Astrocyte (in vitro differentiated cells and primary cell): ENCODE measurements at regions not wholly inside any gene's neighbourhood (a gene's known extent, or its start where the extent isn't known, plus 50 kb on each side); places are given as distances from the start of the nearest gene placed in this dataset.

Experiments
- DNase-seq: peaks from one replicate; pipeline ENCODE4 v3.0.0-alpha.2; 2010; ENCODE audit warnings: low read depth
- FAIRE-seq: peaks from 2 replicates; lab custom pipeline; 2011; peaks lifted over from hg19 to GRCh38; lab: Jason Lieb, UNC
- H2AFZ ChIP-seq: 2 replicates; pipeline ENCODE4 v1.6.0; 2012; ENCODE audit warnings: low read depth, low read length, inconsistent platforms
- H3K27ac ChIP-seq: 2 replicates; pipeline ENCODE4 v1.5.1; 2011; ENCODE audit warnings: low read depth, low read length, inconsistent platforms
- H3K27me3 ChIP-seq: 2 replicates; pipeline ENCODE4 v1.6.0; 2011; ENCODE audit warnings: low read length, inconsistent platforms; ENCODE audit not compliant: insufficient read depth
- H3K36me3 ChIP-seq: 2 replicates; pipeline ENCODE4 v1.5.1; 2011; ENCODE audit warnings: low read length, inconsistent platforms; ENCODE audit not compliant: insufficient read depth
- H3K4me1 ChIP-seq: 2 replicates; pipeline ENCODE4 v1.5.1; 2011; ENCODE audit warnings: low read length, inconsistent platforms; ENCODE audit not compliant: insufficient read depth
- H3K4me2 ChIP-seq: 2 replicates; pipeline ENCODE4 v1.6.0; 2012; ENCODE audit warnings: low read length, inconsistent platforms
- H3K4me3 ChIP-seq: 2 replicates; pipeline ENCODE4 v1.5.1; 2011; ENCODE audit warnings: low read depth, mild to moderate bottlenecking, low read length, inconsistent platforms; ENCODE audit not compliant: insufficient read depth
- H3K79me2 ChIP-seq: 2 replicates; pipeline ENCODE4 v1.6.0; 2012; ENCODE audit warnings: mild to moderate bottlenecking, low read length, inconsistent platforms; ENCODE audit not compliant: insufficient read depth
- H3K9ac ChIP-seq: 2 replicates; pipeline ENCODE4 v1.6.0; 2012; ENCODE audit warnings: mild to moderate bottlenecking, low read length, inconsistent platforms
- H3K9me3 ChIP-seq: 2 replicates; pipeline ENCODE4 v1.5.1; 2012; ENCODE audit warnings: low read depth, mild to moderate bottlenecking, low read length, inconsistent platforms; ENCODE audit not compliant: insufficient read depth
- H4K20me1 ChIP-seq: 2 replicates; pipeline ENCODE4 v1.6.0; 2012; ENCODE audit warnings: low read length, inconsistent platforms; ENCODE audit not compliant: insufficient read depth
- H3K27ac Mint-ChIP-seq: one replicate; pipeline ENCODE4 v1.8.0; 2021; ENCODE audit warnings: mild to moderate bottlenecking, mixed read lengths; ENCODE audit not compliant: unreplicated experiment
- H3K27me3 Mint-ChIP-seq: one replicate; pipeline ENCODE4 v1.8.0; 2021; ENCODE audit warnings: low read depth, mixed read lengths; ENCODE audit not compliant: unreplicated experiment
- H3K36me3 Mint-ChIP-seq: one replicate; pipeline ENCODE4 v1.8.0; 2021; ENCODE audit warnings: low read depth, mixed read lengths; ENCODE audit not compliant: unreplicated experiment
- H3K4me1 Mint-ChIP-seq: one replicate; pipeline ENCODE4 v1.8.0; 2021; ENCODE audit warnings: low read depth, mixed read lengths; ENCODE audit not compliant: unreplicated experiment
- H3K4me3 Mint-ChIP-seq: one replicate; pipeline ENCODE4 v1.8.0; 2021; ENCODE audit warnings: mild to moderate bottlenecking, moderate library complexity, mixed read lengths; ENCODE audit not compliant: unreplicated experiment
- H3K9me3 Mint-ChIP-seq: one replicate; pipeline ENCODE4 v1.8.0; 2021; ENCODE audit warnings: mild to moderate bottlenecking, mixed read lengths; ENCODE audit not compliant: unreplicated experiment
- EZH2 ChIP-seq: IDR thresholded peaks from 2 replicates; pipeline ENCODE4 v1.6.1; 2012; ENCODE audit warnings: mild to moderate bottlenecking, low read length, inconsistent platforms; ENCODE audit not compliant: insufficient read depth
- TF ChIP-seq, protein P1 (sequence below): IDR thresholded peaks from 2 replicates; pipeline ENCODE4 v1.5.1; 2011; ENCODE audit warnings: low read depth, mild to moderate bottlenecking, inconsistent platforms, low read length, moderate library complexity; ENCODE audit not compliant: insufficient read depth

DNA sequence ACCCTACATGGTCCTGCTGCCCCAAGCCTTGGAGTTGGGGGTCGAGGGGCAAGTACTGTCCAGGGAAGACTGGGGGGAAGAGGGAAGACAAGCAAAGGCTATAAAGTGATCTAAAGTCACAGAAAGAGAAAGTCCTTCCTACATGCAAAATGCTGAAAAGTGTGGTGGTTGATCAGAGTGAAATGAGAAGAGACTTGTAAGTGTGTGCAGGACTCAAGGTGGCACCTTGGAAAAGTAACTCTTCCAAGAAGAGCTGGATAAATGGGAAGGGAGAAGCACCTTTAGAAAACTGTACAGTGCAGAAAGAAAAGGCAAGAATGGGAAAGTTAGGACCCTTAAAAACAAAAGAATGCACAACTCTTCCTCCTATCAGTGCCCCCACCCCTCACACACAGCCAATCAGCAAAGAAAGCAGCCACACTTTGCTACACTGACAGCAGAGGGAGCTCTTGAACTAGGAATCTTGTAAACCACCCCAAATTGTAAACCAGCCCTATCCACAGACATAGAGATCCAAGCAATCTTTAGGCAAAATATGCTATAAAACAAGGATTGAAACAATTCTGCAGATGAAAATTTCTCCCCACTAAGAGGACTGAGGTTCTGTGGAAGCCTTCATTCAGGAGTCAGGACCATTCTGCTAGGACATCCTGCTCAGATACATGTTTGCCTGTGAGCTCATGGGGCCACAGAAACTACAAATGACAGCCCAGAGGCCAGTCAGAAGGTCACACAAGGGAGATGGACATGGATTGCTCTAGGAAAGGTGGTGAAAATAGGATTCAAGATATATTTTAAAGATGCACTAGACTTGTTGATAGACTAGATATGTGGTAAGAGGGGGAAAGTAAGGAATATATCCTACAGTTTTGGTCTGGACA, 146.4 kb downstream of the FTCDNL1 start:
- no peak overlapping the region for H3K9ac ChIP-seq
- no peaks in the 10 kb centered on the region for H3K36me3 ChIP-seq
- no peaks in the 10 kb centered on the region for H3K27me3 ChIP-seq
- no peak for TF ChIP-seq EZH2
- TF ChIP-seq, protein P1, sequence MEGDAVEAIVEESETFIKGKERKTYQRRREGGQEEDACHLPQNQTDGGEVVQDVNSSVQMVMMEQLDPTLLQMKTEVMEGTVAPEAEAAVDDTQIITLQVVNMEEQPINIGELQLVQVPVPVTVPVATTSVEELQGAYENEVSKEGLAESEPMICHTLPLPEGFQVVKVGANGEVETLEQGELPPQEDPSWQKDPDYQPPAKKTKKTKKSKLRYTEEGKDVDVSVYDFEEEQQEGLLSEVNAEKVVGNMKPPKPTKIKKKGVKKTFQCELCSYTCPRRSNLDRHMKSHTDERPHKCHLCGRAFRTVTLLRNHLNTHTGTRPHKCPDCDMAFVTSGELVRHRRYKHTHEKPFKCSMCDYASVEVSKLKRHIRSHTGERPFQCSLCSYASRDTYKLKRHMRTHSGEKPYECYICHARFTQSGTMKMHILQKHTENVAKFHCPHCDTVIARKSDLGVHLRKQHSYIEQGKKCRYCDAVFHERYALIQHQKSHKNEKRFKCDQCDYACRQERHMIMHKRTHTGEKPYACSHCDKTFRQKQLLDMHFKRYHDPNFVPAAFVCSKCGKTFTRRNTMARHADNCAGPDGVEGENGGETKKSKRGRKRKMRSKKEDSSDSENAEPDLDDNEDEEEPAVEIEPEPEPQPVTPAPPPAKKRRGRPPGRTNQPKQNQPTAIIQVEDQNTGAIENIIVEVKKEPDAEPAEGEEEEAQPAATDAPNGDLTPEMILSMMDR = no peak
- Mint-ChIP-seq H3K27me3 (no peaks in the 10 kb centered on the region), H3K4me1 (no peaks in the 10 kb centered on the region), H3K36me3 (no peaks in the 10 kb centered on the region), H3K27ac (no peak overlapping the region), H3K4me3 (no peak overlapping the region), H3K9me3 (peaks cover 11% of the 10 kb centered on the region)
- H3K79me2 ChIP-seq = no peaks in the 10 kb centered on the region
- no peak overlapping the region for H3K27ac ChIP-seq
- no peaks in the 10 kb centered on the region for H3K4me1 ChIP-seq
- FAIRE-seq (no peak), DNase-seq (no peak)
- no peaks in the 10 kb centered on the region for H4K20me1 ChIP-seq
- no peak overlapping the region for H3K4me3 ChIP-seq
- H2AFZ ChIP-seq = no peak overlapping the region
- no peak overlapping the region for H3K4me2 ChIP-seq
- H3K9me3 ChIP-seq = no peaks in the 10 kb centered on the region

- Histone ChIP-seq H3K36me3 (no peaks in the 10 kb centered on the region), H3K9me3 (no peaks in the 10 kb centered on the region), H4K20me1 (no peaks in the 10 kb centered on the region), H2AFZ (no peak overlapping the region), H3K4me1 (no peaks in the 10 kb centered on the region), H3K27ac (no peak overlapping the region), H3K27me3 (no peaks in the 10 kb centered on the region), H3K4me3 (no peak overlapping the region), H3K4me2 (no peak overlapping the region), H3K9ac (no peak overlapping the region), H3K79me2 (no peaks in the 10 kb centered on the region)
- TF ChIP-seq, protein P1 = no peak
- TF ChIP-seq EZH2 = no peak
- H3K27ac Mint-ChIP-seq = no peak overlapping the region
- DNase-seq (no peak), FAIRE-seq (no peak)
- no peaks in the 10 kb centered on the region for H3K27me3 Mint-ChIP-seq
- H3K9me3 Mint-ChIP-seq = peaks cover 7% of the 10 kb centered on the region
- no peaks in the 10 kb centered on the region for H3K36me3 Mint-ChIP-seq
- H3K4me3 Mint-ChIP-seq = no peak overlapping the region
- no peaks in the 10 kb centered on the region for H3K4me1 Mint-ChIP-seq
These were observed 147.8 kb downstream of the FTCDNL1 start for GRCh38 chr2:199703199-199703598.

- Mint-ChIP-seq H3K36me3 (no peaks in the 10 kb centered on the region), H3K27me3 (no peaks in the 10 kb centered on the region), H3K4me3 (no peak overlapping the region), H3K27ac (no peak overlapping the region), H3K9me3 (no peaks in the 10 kb centered on the region), H3K4me1 (no peaks in the 10 kb centered on the region)
- Histone ChIP-seq H4K20me1 (no peaks in the 10 kb centered on the region), H2AFZ (no peak overlapping the region), H3K4me2 (no peak overlapping the region), H3K27ac (no peak overlapping the region), H3K9ac (no peak overlapping the region), H3K79me2 (no peaks in the 10 kb centered on the region), H3K4me1 (no peaks in the 10 kb centered on the region), H3K4me3 (no peak overlapping the region), H3K9me3 (no peaks in the 10 kb centered on the region), H3K36me3 (no peaks in the 10 kb centered on the region), H3K27me3 (no peaks in the 10 kb centered on the region)
- DNase-seq = no peak
- TF ChIP-seq, protein P1 = no peak
- no peak for TF ChIP-seq EZH2
- no peak for FAIRE-seq
These were observed 153.5 kb downstream of the FTCDNL1 start for GRCh38 chr2:199697469-199697868.
